ENCODE measurements at regions not wholly inside any gene's neighbourhood (a gene's known extent, or its start where the extent isn't known, plus 50 kb on each side); places are given as distances from the start of the nearest gene placed in this dataset.

DNA sequence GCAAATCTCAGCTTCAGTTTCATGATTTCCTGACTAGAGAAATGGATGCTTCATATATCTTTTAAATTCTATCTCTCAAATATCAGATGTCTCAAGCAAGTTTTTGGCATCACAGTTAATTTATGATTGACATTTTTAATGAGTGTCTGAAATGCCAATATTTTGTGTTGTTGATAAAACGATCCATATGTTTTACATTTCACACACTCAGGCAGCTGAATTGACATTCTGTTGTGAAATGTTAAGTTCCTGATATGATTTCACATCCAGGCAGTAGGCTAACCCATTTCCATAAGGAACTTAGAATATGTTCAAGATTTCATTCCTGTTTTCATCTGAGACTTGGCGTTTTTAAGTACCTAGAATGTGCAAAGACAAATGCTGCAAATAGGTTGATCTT is 650.6 kb downstream of the PCDH18 start:
- TF ChIP-seq, protein P1, sequence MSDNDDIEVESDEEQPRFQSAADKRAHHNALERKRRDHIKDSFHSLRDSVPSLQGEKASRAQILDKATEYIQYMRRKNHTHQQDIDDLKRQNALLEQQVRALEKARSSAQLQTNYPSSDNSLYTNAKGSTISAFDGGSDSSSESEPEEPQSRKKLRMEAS (IDR thresholded peaks at IDR 0.05), result no peak
- TF ChIP-seq, protein P2, sequence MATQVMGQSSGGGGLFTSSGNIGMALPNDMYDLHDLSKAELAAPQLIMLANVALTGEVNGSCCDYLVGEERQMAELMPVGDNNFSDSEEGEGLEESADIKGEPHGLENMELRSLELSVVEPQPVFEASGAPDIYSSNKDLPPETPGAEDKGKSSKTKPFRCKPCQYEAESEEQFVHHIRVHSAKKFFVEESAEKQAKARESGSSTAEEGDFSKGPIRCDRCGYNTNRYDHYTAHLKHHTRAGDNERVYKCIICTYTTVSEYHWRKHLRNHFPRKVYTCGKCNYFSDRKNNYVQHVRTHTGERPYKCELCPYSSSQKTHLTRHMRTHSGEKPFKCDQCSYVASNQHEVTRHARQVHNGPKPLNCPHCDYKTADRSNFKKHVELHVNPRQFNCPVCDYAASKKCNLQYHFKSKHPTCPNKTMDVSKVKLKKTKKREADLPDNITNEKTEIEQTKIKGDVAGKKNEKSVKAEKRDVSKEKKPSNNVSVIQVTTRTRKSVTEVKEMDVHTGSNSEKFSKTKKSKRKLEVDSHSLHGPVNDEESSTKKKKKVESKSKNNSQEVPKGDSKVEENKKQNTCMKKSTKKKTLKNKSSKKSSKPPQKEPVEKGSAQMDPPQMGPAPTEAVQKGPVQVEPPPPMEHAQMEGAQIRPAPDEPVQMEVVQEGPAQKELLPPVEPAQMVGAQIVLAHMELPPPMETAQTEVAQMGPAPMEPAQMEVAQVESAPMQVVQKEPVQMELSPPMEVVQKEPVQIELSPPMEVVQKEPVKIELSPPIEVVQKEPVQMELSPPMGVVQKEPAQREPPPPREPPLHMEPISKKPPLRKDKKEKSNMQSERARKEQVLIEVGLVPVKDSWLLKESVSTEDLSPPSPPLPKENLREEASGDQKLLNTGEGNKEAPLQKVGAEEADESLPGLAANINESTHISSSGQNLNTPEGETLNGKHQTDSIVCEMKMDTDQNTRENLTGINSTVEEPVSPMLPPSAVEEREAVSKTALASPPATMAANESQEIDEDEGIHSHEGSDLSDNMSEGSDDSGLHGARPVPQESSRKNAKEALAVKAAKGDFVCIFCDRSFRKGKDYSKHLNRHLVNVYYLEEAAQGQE (IDR thresholded peaks at IDR 0.05; ENCODE audit: low read depth), result no peak
- TF ChIP-seq TEAD4 (IDR thresholded peaks at IDR 0.05) (no peak), FOXM1 (IDR thresholded peaks at IDR 0.05; ENCODE audit: borderline replicate concordance, low read depth) (no peak), ZBTB7A (IDR thresholded peaks at IDR 0.05; ENCODE audit: low read depth) (no peak), YY1 (IDR thresholded peaks at IDR 0.05; ENCODE audit: low read depth) (no peak), CEBPB (IDR thresholded peaks at IDR 0.05) (no peak)

DNA sequence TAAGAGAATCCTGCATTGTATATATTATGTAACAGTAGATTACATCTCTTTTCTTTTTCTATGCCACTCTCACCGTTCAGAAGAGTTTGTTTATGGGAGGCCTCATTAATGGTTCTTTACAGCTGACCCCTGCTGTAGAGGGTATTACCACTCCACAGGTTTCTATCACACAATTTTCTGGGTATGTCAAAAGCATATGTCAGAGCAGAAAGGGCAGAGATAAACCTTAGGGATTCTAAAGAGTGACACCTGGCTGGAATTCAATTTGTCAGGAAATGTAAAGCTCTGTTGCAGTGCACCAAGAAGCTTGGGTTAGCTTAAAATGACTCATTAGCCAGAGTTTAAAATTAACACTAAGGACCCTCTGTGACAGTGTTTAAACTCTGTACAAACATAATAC is 658.7 kb downstream of the PCDH18 start:
- TF ChIP-seq TCF12 (IDR thresholded peaks at IDR 0.05; ENCODE audit: low read depth), result no peak

DNA sequence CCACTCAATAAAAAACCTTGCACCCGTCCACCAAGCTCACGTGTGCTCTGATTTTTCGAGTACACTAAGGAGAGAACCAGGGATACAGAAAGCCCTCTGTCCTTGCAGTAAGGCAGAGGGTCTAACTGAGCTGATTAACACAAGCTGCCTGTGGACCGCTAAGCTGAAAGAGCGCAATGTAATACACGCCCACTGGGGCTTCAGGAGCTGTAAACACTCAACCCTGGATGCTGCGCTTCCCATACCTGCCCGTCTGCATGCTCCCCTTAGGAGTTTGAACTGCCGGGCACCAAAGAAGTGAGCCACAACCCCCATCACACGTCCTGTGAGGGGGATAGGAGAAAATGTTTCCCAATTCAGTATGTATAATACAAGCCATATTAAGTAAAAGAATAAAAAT is 664.8 kb downstream of the PCDH18 start:
- TF ChIP-seq CEBPB (IDR thresholded peaks at IDR 0.05) (no peak), FOXM1 (IDR thresholded peaks at IDR 0.05; ENCODE audit: borderline replicate concordance, low read depth) (no peak), ZBTB7A (IDR thresholded peaks at IDR 0.05; ENCODE audit: low read depth) (no peak), TEAD4 (IDR thresholded peaks at IDR 0.05) (no peak), TAF1 (IDR thresholded peaks at IDR 0.05; ENCODE audit: low read depth) (no peak)

GRCh38 chr4:136865526-136865925 is 666.8 kb downstream of the PCDH18 start:
- TF ChIP-seq CREB1 (IDR thresholded peaks at IDR 0.05; ENCODE audit: low read depth) (no peak), YY1 (IDR thresholded peaks at IDR 0.05; ENCODE audit: low read depth) (no peak), TAF1 (IDR thresholded peaks at IDR 0.05; ENCODE audit: low read depth) (no peak), EP300 (IDR thresholded peaks at IDR 0.05; ENCODE audit: borderline replicate concordance) (no peak), CEBPB (IDR thresholded peaks at IDR 0.05) (no peak), TEAD4 (IDR thresholded peaks at IDR 0.05) (no peak), EGR1 (IDR thresholded peaks at IDR 0.05) (no peak), FOXM1 (IDR thresholded peaks at IDR 0.05; ENCODE audit: borderline replicate concordance, low read depth) (no peak), RAD21 (IDR thresholded peaks at IDR 0.05; ENCODE audit: low read depth) (no peak), ZBTB7A (IDR thresholded peaks at IDR 0.05; ENCODE audit: low read depth) (no peak), NFIC (IDR thresholded peaks at IDR 0.05) (no peak), TCF12 (IDR thresholded peaks at IDR 0.05; ENCODE audit: low read depth) (no peak)
- TF ChIP-seq, protein P3, sequence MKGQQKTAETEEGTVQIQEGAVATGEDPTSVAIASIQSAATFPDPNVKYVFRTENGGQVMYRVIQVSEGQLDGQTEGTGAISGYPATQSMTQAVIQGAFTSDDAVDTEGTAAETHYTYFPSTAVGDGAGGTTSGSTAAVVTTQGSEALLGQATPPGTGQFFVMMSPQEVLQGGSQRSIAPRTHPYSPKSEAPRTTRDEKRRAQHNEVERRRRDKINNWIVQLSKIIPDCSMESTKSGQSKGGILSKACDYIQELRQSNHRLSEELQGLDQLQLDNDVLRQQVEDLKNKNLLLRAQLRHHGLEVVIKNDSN (IDR thresholded peaks at IDR 0.05), result no peak
- TF ChIP-seq, protein P1 (IDR thresholded peaks at IDR 0.05), result no peak
- TF ChIP-seq, protein P2 (IDR thresholded peaks at IDR 0.05; ENCODE audit: low read depth), result no peak

DNA sequence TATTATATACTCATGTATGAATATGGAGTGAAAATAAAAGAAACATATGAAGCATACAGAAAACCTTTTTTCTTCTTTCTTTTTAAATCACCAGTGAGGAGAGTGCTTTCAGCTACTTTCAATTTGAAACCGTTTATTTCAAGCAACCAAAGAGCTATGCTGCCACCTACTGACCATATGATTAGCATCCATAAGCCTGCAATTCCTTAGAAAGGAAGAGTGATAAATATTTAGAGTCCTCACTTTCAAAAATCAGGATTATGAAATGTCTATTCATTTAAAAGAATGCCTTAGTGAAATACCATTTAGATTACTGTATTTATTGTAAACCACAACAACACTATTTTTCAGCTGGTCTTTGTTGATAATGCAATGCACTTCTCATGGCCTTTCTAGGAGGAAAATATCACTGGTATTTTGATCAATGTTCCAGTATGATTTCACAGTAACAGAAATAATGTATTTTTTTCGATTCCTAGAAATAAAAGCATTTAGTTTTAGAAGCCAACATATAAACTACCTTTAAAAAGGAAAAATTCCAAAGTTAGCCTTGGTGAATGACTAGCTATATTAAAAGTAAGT is 667.6 kb downstream of the PCDH18 start:
- TF ChIP-seq CEBPB (IDR thresholded peaks at IDR 0.05) (no peak), RAD21 (IDR thresholded peaks at IDR 0.05; ENCODE audit: low read depth) (peak; percentile 92)

- TF ChIP-seq TEAD4 (IDR thresholded peaks at IDR 0.05) (no peak), TCF12 (IDR thresholded peaks at IDR 0.05; ENCODE audit: low read depth) (no peak), RAD21 (IDR thresholded peaks at IDR 0.05; ENCODE audit: low read depth) (no peak), CREB1 (IDR thresholded peaks at IDR 0.05; ENCODE audit: low read depth) (no peak), CEBPB (IDR thresholded peaks at IDR 0.05) (no peak), FOXM1 (IDR thresholded peaks at IDR 0.05; ENCODE audit: borderline replicate concordance, low read depth) (no peak), EGR1 (IDR thresholded peaks at IDR 0.05) (no peak), YY1 (IDR thresholded peaks at IDR 0.05; ENCODE audit: low read depth) (no peak), NFIC (IDR thresholded peaks at IDR 0.05) (no peak), EP300 (IDR thresholded peaks at IDR 0.05; ENCODE audit: borderline replicate concordance) (no peak), TAF1 (IDR thresholded peaks at IDR 0.05; ENCODE audit: low read depth) (no peak), ZBTB7A (IDR thresholded peaks at IDR 0.05; ENCODE audit: low read depth) (no peak)
- TF ChIP-seq, protein P1 (IDR thresholded peaks at IDR 0.05), result no peak
- TF ChIP-seq, protein P3 (IDR thresholded peaks at IDR 0.05), result no peak
- TF ChIP-seq, protein P2 (IDR thresholded peaks at IDR 0.05; ENCODE audit: low read depth), result no peak
These were observed 668.5 kb downstream of the PCDH18 start for GRCh38 chr4:136863756-136864155.

All from Ishikawa (cell line).